ENCODE measurements at regions not wholly inside any gene's neighbourhood (a gene's known extent, or its start where the extent isn't known, plus 50 kb on each side); places are given as distances from the start of the nearest gene placed in this dataset.

DNA sequence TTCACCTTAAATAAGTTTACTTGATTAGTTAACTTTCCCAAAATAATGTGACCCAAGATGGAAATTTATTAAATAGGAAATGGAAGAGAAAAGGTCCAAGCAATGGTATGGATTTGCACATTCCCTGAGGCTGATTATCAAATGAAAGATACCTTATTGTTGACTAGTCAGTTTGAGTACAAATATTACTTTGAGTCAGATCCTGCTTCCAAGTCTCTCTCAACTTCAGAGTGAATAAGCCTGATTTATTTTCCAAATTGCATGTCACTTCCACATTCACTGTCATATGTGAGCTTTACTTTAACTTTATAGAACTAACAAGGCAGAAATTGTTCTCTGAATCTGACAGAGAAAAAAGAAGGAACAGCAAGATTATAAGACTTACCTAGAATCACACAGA is 520.8 kb downstream of the RAB28 start:
- no peak for DNase-seq
- H3K4me1 Mint-ChIP-seq, result no peaks in the 10 kb centered on the region
- no peak overlapping the region for H3K4me3 Mint-ChIP-seq
- no peak for ATAC-seq
- H3K27me3 Mint-ChIP-seq, result no peaks in the 10 kb centered on the region
- no peaks in the 10 kb centered on the region for H3K36me3 Mint-ChIP-seq (ENCODE audit: low read depth)
- H3K27ac Mint-ChIP-seq, result no peak overlapping the region
- H3K9me3 Mint-ChIP-seq, result no peaks in the 10 kb centered on the region

- no peaks in the 10 kb centered on the region for H3K36me3 Mint-ChIP-seq (ENCODE audit: low read depth)
- no peaks in the 10 kb centered on the region for H3K9me3 Mint-ChIP-seq
- H3K27me3 Mint-ChIP-seq, result no peaks in the 10 kb centered on the region
- no peak for DNase-seq
- H3K4me3 Mint-ChIP-seq, result no peak overlapping the region
- H3K27ac Mint-ChIP-seq, result no peak overlapping the region
- no peaks in the 10 kb centered on the region for H3K4me1 Mint-ChIP-seq
- ATAC-seq, result no peak
Observed at GRCh38 chr4:12961713-12962112, 522.4 kb downstream of the RAB28 start.

DNA sequence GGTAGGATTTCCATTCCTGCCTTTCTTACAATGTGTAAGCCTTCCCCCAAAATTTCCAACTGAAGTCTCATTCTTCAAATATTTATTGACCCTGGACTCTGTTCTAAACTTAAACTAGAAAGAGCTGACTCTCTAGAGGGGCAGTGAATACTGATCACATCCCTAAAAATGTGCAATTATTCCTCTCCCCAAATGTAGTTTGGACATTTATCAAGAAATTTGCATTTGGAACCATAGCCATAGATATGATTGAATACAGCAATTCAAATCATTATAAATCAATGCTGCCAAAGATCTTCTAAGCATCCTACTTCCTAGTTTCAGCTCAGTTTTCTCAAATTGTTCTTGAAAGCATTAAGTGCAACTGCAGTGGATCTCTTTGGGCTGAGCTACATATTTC is 525.7 kb downstream of the RAB28 start:
- ATAC-seq (no peak), DNase-seq (no peak)
- no peaks in the 10 kb centered on the region for H3K4me1 Mint-ChIP-seq
- H3K27me3 Mint-ChIP-seq, result no peaks in the 10 kb centered on the region
- H3K9me3 Mint-ChIP-seq, result no peaks in the 10 kb centered on the region
- no peaks in the 10 kb centered on the region for H3K36me3 Mint-ChIP-seq (ENCODE audit: low read depth)
- no peak overlapping the region for H3K4me3 Mint-ChIP-seq
- H3K27ac Mint-ChIP-seq, result no peak overlapping the region

- DNase-seq (no peak), ATAC-seq (no peak)
- Mint-ChIP-seq H3K4me3 (no peak overlapping the region), H3K27me3 (no peaks in the 10 kb centered on the region), H3K4me1 (no peaks in the 10 kb centered on the region), H3K27ac (no peak overlapping the region), H3K9me3 (no peaks in the 10 kb centered on the region), H3K36me3 (ENCODE audit: low read depth) (no peaks in the 10 kb centered on the region)
Observed at GRCh38 chr4:12957108-12957507, 527.0 kb downstream of the RAB28 start.

- H3K4me3 Mint-ChIP-seq, result no peak overlapping the region
- no peak overlapping the region for H3K27ac Mint-ChIP-seq
- H3K9me3 Mint-ChIP-seq, result no peaks in the 10 kb centered on the region
- no peaks in the 10 kb centered on the region for H3K4me1 Mint-ChIP-seq
- DNase-seq (no peak), ATAC-seq (no peak)
- H3K27me3 Mint-ChIP-seq, result no peaks in the 10 kb centered on the region
- no peaks in the 10 kb centered on the region for H3K36me3 Mint-ChIP-seq (ENCODE audit: low read depth)
Observed at GRCh38 chr4:12956026-12956425, 528.1 kb downstream of the RAB28 start.

DNA sequence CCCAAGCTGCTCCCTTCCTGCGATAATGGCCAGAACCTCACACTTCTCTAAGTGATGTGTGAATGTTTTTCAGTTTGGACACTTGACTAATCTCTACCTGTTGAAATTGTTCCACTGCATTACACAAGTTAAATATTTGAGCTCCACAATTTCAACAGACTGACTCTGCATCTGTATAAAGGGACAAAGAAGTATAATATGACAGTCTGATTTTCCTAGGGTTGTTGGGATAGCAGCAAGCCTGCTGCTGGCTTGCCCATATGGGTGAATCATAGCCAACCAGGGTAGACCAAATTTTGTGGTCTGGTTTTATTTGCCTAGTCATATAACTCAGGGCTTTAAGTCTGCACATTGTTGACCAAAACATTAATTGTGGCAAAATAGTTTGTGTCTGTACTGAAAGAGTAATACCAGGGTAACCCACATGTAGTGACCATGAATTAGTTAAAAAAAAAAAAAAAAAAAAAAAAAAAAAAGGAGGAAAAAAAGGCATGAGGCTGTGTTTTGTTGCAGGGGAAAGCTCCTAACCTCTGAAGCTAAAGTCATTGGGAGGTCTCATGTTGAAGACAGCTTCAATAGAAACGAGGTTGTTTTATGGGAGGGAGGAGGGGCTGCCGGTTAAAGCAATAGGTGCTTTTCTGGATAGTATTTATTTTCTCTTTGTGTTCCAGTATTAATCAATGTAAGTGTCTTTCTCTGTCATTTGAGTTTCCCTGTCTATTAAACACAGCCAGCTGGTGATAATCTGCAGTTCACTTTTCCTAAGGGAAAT is 534.2 kb downstream of the RAB28 start:
- Mint-ChIP-seq H3K27ac (no peak overlapping the region), H3K9me3 (no peaks in the 10 kb centered on the region), H3K4me1 (no peaks in the 10 kb centered on the region), H3K27me3 (no peaks in the 10 kb centered on the region), H3K4me3 (no peak overlapping the region), H3K36me3 (ENCODE audit: low read depth) (no peaks in the 10 kb centered on the region)
- ATAC-seq (no peak), DNase-seq (no peak)

DNA sequence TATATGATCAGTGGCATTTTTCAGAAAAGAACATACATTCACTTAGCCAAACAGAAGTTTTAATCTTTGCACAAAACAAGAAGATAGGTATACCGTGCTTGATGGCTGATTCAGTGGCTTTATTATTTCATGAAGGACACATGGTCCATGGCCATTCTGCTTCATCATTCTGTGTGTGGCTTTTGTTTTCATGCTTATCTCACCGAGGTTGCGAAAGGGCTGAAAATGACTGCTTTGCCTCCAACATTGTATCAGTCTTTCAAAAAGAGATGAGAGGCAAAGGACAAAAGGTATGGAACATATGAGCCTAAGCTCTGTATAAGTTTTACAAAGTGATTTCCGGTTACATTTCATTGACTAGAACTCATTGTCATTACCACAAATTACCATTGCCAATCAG is 541.1 kb downstream of the RAB28 start:
- DNase-seq (no peak), ATAC-seq (no peak)
- no peaks in the 10 kb centered on the region for H3K9me3 Mint-ChIP-seq
- no peaks in the 10 kb centered on the region for H3K36me3 Mint-ChIP-seq (ENCODE audit: low read depth)
- no peaks in the 10 kb centered on the region for H3K4me1 Mint-ChIP-seq
- H3K4me3 Mint-ChIP-seq, result no peak overlapping the region
- no peaks in the 10 kb centered on the region for H3K27me3 Mint-ChIP-seq
- no peak overlapping the region for H3K27ac Mint-ChIP-seq

DNA sequence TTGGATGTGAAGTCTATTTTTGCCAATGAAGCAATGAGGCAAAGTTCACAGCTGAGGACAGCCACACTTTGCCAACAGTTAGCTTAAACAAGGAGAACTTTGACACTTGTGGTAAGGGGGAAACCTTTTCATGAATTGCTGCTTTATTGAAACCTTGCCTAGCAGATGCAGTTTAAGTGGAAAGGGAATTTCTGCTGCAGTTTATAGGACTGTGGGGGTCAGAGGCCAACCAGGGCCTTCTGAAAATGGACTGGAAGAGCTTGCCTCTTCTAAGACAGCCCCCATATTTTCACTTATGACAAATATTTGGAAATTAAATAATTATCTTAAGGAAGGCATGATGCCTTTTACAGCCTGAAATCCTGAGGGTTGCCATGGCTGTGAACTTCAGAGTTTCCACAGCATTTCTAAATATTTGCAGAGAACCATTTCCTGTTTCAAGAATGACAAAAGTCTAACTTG is 550.3 kb downstream of the RAB28 start:
- Mint-ChIP-seq H3K9me3 (no peaks in the 10 kb centered on the region), H3K36me3 (ENCODE audit: low read depth) (no peaks in the 10 kb centered on the region), H3K4me3 (no peak overlapping the region), H3K27ac (no peak overlapping the region), H3K27me3 (peaks cover 1% of the 10 kb centered on the region), H3K4me1 (no peaks in the 10 kb centered on the region)
- DNase-seq (no peak), ATAC-seq (no peak)

GRCh38 chr4:12932203-12932788 is 551.8 kb downstream of the RAB28 start:
- no peaks in the 10 kb centered on the region for H3K4me1 Mint-ChIP-seq
- no peaks in the 10 kb centered on the region for H3K36me3 Mint-ChIP-seq (ENCODE audit: low read depth)
- no peak for DNase-seq
- no peaks in the 10 kb centered on the region for H3K9me3 Mint-ChIP-seq
- H3K27ac Mint-ChIP-seq, result no peak overlapping the region
- H3K27me3 Mint-ChIP-seq, result peaks cover 1% of the 10 kb centered on the region
- no peak for ATAC-seq
- no peak overlapping the region for H3K4me3 Mint-ChIP-seq

DNA sequence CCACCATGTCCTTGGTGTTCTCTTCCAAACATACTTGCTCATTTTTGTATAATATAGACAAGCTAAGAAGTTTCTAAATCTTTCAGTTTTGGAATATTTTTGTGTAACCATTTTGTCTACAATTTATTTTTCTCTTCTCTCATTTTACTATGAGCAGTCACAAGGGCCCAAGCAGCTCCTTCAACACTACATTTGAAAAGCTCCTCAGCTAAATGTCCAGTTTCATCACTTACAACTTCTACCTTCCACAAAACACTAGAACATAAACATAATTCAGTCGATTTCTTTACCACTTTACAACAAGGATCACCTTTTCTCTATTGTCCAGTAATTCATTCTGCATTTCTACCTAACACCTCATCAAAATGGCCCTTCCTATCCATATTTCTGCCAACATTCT is 554.4 kb downstream of the RAB28 start:
- H3K4me3 Mint-ChIP-seq, result no peak overlapping the region
- H3K9me3 Mint-ChIP-seq, result no peaks in the 10 kb centered on the region
- H3K27ac Mint-ChIP-seq, result no peak overlapping the region
- H3K36me3 Mint-ChIP-seq (ENCODE audit: low read depth), result no peaks in the 10 kb centered on the region
- H3K27me3 Mint-ChIP-seq, result peaks cover 1% of the 10 kb centered on the region
- ATAC-seq (no peak), DNase-seq (no peak)
- no peaks in the 10 kb centered on the region for H3K4me1 Mint-ChIP-seq

DNA sequence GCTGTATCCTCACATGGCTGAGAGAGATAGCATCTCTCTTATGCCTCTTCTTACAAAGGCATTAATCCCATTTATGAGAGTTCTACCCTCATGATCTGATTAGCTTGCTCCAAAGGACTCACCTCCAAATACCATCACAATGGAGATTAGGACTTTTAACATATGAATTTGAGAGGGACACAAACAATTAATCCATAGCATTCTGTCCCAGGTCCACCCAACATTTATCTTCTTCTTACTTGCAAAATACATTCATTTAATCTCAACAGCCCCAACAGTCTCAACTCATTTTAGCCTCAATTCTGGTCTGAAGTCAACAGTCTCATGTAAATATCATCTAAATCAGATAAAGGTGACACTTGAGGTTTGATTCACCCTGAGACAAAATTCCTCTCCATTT is 555.4 kb downstream of the RAB28 start:
- no peak overlapping the region for H3K4me3 Mint-ChIP-seq
- DNase-seq, result no peak
- no peaks in the 10 kb centered on the region for H3K9me3 Mint-ChIP-seq
- ATAC-seq, result no peak
- no peaks in the 10 kb centered on the region for H3K4me1 Mint-ChIP-seq
- no peaks in the 10 kb centered on the region for H3K36me3 Mint-ChIP-seq (ENCODE audit: low read depth)
- H3K27me3 Mint-ChIP-seq, result peaks cover 1% of the 10 kb centered on the region
- no peak overlapping the region for H3K27ac Mint-ChIP-seq

GRCh38 chr4:12926189-12927066 is 557.7 kb downstream of the RAB28 start:
- Mint-ChIP-seq H3K36me3 (ENCODE audit: low read depth) (no peaks in the 10 kb centered on the region), H3K4me3 (no peak overlapping the region), H3K27me3 (peaks cover 1% of the 10 kb centered on the region), H3K4me1 (no peaks in the 10 kb centered on the region), H3K27ac (no peak overlapping the region), H3K9me3 (no peaks in the 10 kb centered on the region)
- no peak for ATAC-seq
- DNase-seq, result no peak

GRCh38 chr4:12924728-12925320 is 559.3 kb downstream of the RAB28 start:
- no peak for DNase-seq
- no peak for ATAC-seq
- Mint-ChIP-seq H3K4me3 (no peak overlapping the region), H3K36me3 (ENCODE audit: low read depth) (no peaks in the 10 kb centered on the region), H3K4me1 (no peaks in the 10 kb centered on the region), H3K27ac (no peak overlapping the region), H3K9me3 (no peaks in the 10 kb centered on the region), H3K27me3 (peaks cover 1% of the 10 kb centered on the region)

- DNase-seq (no peak), ATAC-seq (no peak)
- Mint-ChIP-seq H3K27ac (no peak overlapping the region), H3K9me3 (no peaks in the 10 kb centered on the region), H3K4me3 (no peak overlapping the region), H3K4me1 (no peaks in the 10 kb centered on the region), H3K27me3 (no peaks in the 10 kb centered on the region), H3K36me3 (ENCODE audit: low read depth) (no peaks in the 10 kb centered on the region)
Observed at GRCh38 chr4:12924253-12924652, 559.9 kb downstream of the RAB28 start.
